Body of pancreas (tissue), 4 donors: ENCODE measurements at regions not wholly inside any gene's neighbourhood (a gene's known extent, or its start where the extent isn't known, plus 50 kb on each side); places are given as distances from the start of the nearest gene placed in this dataset.

Source experiments
- ATAC-seq: fragments of 150-250 bp; one replicate; pipeline ENCODE4 v1.9.1; 2016
- DNase-seq, 4 donors: peaks; one replicate each; pipeline ENCODE4 v3.0.0-alpha.2; 2019
- H3K27ac ChIP-seq, 4 donors: fragments of 200-600 bp; sonication (generic); 1 replicate in 3 of 4; 2 replicates in 1 of 4; pipeline versions ENCODE4 v1.5.1 to v1.6.1; 2016 to 2019; ENCODE audit warnings: mild to moderate bottlenecking in 1 of 4, mixed read lengths in 1 of 4, moderate library complexity in 1 of 4
- H3K27me3 ChIP-seq, 2 donors: fragments of 200-600 bp; sonication (generic); one replicate each; pipeline ENCODE4 v1.6.0; 2016; ENCODE audit warnings: mild to moderate bottlenecking in 1 of 2
- H3K36me3 ChIP-seq, 2 donors: fragments of 200-600 bp; sonication (generic); replicated peaks in 1 of 2; 2 replicates each; pipeline ENCODE4 v1.5.1; 2016; ENCODE audit warnings: low read depth in 2 of 2; ENCODE audit not compliant: insufficient read depth in 1 of 2
- H3K4me1 ChIP-seq: fragments of 200-600 bp; sonication (generic); one replicate; pipeline ENCODE4 v1.6.0; 2016
- H3K4me3 ChIP-seq, 2 donors: fragments of 200-600 bp; sonication (generic); 1 replicate in 1 of 2; 2 replicates in 1 of 2; pipeline ENCODE4 v1.5.1; 2016 to 2019
- H3K9me3 ChIP-seq, 3 donors: fragments of 200-600 bp; sonication (generic); 1 replicate in 2 of 3; 2 replicates in 1 of 3; pipeline ENCODE4 v1.5.1; 2016
- CTCF ChIP-seq, 7 experiments: fragments of 450-650 bp in 4 of 7; fragments of 200-600 bp in 3 of 7; sonication (generic) in 3 of 7; IDR thresholded peaks; one replicate each; pipeline ENCODE4 v1.5.1; 2016 to 2019; ENCODE audit warnings: antibody characterized with exemption in 7 of 7
- POLR2A ChIP-seq, 3 donors: fragments of 450-650 bp; IDR thresholded peaks; one replicate each; pipeline ENCODE4 v1.6.1; 2016; ENCODE audit warnings: antibody characterized with exemption in 3 of 3, mild to moderate bottlenecking in 2 of 3
- WGBS, 2 donors: methylation state at CpG; one replicate each; pipeline ENCODE4 v1.1.5; 2017; 5-methylcytosine and 5-hydroxymethylcytosine counted together
- intact Hi-C: fragments of 100-400 bp; cut with DNase I; formaldehyde crosslinking; loops from one replicate; pipeline ENCODE4 v1.15.1; 2023

- no peak for TF ChIP-seq CTCF (IDR thresholded peaks at IDR 0.05)
- no peak for TF ChIP-seq POLR2A (IDR thresholded peaks at IDR 0.05)
- intact Hi-C loops = no loop called here
- WGBS, 2 donors = 60 to 70% methylated on average over 3 of the region's 3 CpGs
These were observed 196.7 kb upstream of the TBX20 start for GRCh38 chr7:35450456-35451214.

GRCh38 chr7:35448486-35448885, 194.6 kb upstream of the TBX20 start:
- no peaks in the 10 kb centered on the region for H3K27me3 ChIP-seq
- TF ChIP-seq CTCF (IDR thresholded peaks at IDR 0.05) = no peak
- no peak for TF ChIP-seq POLR2A (IDR thresholded peaks at IDR 0.05)
- no peaks in the 10 kb centered on the region for H3K36me3 ChIP-seq
- ATAC-seq (no peak), DNase-seq (no peak)
- H3K27ac ChIP-seq = no peak overlapping the region
- intact Hi-C loops = no loop called here
- no peaks in the 10 kb centered on the region for H3K4me1 ChIP-seq
- H3K4me3 ChIP-seq = no peak overlapping the region
- WGBS, 2 donors = 50 to 62% methylated on average over 4 of the region's 4 CpGs
- no peaks in the 10 kb centered on the region for H3K9me3 ChIP-seq

More at GRCh38 chr7:35450456-35451214, 196.7 kb upstream of the TBX20 start:
- no peak for ATAC-seq
- peaks cover 9% of the 10 kb centered on the region for H3K4me1 ChIP-seq
- H3K4me3 ChIP-seq = no peak overlapping the region
- no peaks in the 10 kb centered on the region for H3K9me3 ChIP-seq
- H3K27me3 ChIP-seq = peaks cover 0 to 7% of the 10 kb centered on the region in 2 donors
- no peak for DNase-seq
- no peak overlapping the region for H3K27ac ChIP-seq
- no peaks in the 10 kb centered on the region for H3K36me3 ChIP-seq

- Histone ChIP-seq H3K9me3 (no peaks in the 10 kb centered on the region), H3K4me3 (no peak overlapping the region), H3K27ac (no peak overlapping the region), H3K36me3 (no peaks in the 10 kb centered on the region), H3K27me3 (no peaks in the 10 kb centered on the region), H3K4me1 (no peaks in the 10 kb centered on the region)
- ATAC-seq (no peak), DNase-seq (no peak)
- 48 to 53% methylated on average over 6 of the region's 6 CpGs for WGBS, 2 donors
- TF ChIP-seq CTCF (IDR thresholded peaks at IDR 0.05) = no peak
- TF ChIP-seq POLR2A (IDR thresholded peaks at IDR 0.05) = no peak
- intact Hi-C loops = no loop called here
These were observed 192.2 kb upstream of the TBX20 start for GRCh38 chr7:35446091-35446490.

- DNase-seq = no peak
- Histone ChIP-seq H3K27ac (no peak overlapping the region), H3K4me3 (no peak overlapping the region), H3K27me3 (no peaks in the 10 kb centered on the region), H3K36me3 (no peaks in the 10 kb centered on the region), H3K9me3 (no peaks in the 10 kb centered on the region), H3K4me1 (no peaks in the 10 kb centered on the region)
- 45 to 68% methylated on average over 2 of the region's 2 CpGs for WGBS, 2 donors
- intact Hi-C loops = no loop called here
- no peak for ATAC-seq
- TF ChIP-seq POLR2A (IDR thresholded peaks at IDR 0.05) (no peak), CTCF (IDR thresholded peaks at IDR 0.05) (no peak)
These were observed 183.8 kb upstream of the TBX20 start for GRCh38 chr7:35437619-35438275.
